NCI-H1436 treated with DMSO at 0.1 percent for 48 hours (cell line): ENCODE measurements at regions not wholly inside any gene's neighbourhood (a gene's known extent, or its start where the extent isn't known, plus 50 kb on each side); places are given as distances from the start of the nearest gene placed in this dataset.

Experiments used
- DNase-seq: peaks from one replicate; lab custom pipeline; 2025; lab: John Stamatoyannopoulos, UW

DNA sequence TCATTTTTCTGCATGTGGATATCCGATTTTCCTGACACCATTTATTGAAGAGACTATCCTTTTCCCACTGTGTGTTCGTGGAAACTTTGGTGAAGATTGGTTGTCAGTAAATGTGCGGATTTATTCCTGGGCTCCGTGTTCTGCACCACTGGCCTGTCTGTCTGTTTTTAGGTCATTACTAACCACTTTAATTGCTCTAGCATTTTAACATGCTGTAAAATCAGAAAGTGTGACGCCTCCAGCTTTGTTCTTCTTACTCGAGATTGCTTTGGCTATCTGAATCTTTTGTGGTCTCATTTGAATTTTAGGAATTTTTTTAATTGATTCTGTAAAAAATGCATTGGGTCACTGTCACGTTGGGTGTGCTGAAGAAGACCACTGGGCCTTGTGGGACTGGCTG, 1458.7 kb downstream of the AACS start:
- DNase-seq = no peak

- DNase-seq = no peak
These were observed 1469.3 kb downstream of the AACS start for GRCh38 chr12:126534495-126534894.

GRCh38 chr12:126534942-126535341, 1469.7 kb downstream of the AACS start:
- no peak for DNase-seq

DNA sequence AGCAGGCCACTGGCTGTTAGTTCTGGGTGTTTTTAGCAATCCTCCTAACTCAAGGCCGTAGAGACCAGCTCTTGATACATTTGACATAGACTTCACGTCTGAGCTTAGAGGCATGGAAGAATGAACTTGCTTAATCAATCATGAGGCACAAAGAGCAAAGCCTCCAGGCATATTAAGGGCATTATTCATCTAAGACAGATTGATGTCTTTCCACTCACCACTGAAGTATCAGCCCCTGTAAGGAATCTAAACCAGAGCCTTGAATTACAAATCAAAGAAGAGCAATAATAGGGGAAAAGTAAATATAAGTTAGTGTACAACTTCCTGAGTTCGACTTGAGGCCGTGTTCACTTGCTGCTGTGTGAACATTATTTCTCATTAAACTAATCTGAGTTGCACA, 1470.7 kb downstream of the AACS start:
- DNase-seq = no peak

DNA sequence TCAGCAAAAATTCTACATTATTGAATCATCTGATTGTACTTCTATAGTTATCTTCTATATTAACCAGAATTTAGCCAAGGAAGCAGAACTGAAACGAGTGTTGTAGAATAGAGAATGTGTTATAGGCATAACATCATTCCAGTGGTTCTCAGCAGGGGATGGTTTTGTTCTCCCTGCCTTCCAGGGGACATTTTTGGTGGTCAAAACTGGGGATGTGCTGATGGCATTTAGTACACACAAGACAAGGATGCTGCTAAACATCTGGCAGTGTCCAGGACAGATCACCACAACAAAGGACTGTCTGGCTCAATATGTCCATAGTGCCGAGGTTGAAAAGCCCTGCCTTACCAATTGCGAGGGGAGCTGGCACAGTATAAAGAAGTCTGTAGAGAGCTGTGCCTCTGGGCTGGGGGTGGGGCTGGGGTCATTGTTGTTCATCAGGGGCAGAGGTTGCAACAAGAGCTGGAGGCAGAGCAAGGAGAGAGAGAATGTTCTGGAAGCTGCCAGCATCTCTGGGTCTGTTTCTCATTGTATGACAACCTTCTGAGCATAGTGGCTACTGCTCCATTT, 1472.8 kb downstream of the AACS start:
- no peak for DNase-seq

- no peak for DNase-seq
These were observed 1473.7 kb downstream of the AACS start for GRCh38 chr12:126538888-126539287.

- no peak for DNase-seq
These were observed 1480.2 kb downstream of the AACS start for GRCh38 chr12:126545411-126545810.

DNA sequence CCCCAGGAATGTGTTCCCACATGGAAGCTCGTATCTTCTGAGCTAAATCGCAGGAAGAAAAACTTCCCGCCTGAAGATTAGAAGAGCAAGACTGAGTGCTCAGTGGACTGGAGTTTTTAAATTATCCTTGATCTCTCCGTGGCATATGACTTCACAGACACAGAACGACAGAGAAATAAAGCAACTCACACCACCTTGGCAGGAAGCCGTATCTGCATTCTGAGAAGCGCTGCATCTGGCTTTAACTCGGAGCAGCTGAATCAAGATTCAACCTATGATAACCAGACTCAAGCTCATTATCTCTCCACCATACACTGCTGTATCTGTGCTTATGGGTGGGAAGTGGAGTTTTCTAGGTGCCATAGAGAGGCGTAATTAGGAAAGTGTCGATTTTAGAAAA, 1482.7 kb downstream of the AACS start:
- no peak for DNase-seq

- DNase-seq = no peak
These were observed 1486.6 kb downstream of the AACS start for GRCh38 chr12:126551869-126552268.

DNA sequence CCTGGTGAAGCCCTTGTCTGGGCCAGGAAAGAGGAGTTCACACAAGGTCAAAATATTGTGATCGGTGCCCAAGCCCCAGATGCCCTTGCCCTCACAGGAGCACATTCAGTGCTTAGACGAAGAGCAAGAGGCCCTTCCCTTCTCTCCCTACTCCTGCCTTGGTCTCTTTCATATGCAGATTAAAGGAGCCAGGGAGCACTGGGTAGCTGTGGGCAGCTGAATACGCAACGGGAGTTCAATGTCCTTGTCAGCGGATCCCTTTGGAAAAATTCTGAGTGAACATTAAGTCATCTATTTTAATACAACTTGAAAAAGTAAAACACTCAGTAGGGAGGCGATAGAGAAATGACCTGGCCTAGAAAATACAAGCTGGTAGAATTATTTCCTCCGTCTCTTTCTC, 1489.4 kb downstream of the AACS start:
- DNase-seq = no peak

DNA sequence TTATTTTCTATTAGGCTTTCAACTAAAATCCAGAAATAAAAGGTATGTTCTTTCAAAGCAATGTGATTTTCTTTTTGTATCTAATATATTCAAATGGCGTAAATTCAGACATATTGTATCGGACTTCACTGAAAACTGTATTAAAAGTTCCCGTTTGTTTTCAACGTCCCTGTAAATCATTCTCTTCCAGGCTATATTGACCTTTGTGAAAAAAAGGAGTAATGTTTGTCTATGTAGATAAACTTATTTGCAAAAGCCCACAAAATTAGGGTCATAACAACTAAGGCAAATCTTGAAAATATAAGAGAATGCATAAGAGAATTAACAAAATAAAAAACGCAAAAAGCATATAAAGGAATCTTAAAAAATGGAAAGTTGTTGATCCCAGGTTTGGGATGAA, 1492.4 kb downstream of the AACS start:
- DNase-seq = no peak

GRCh38 chr12:126558219-126558618, 1493.0 kb downstream of the AACS start:
- no peak for DNase-seq

DNA sequence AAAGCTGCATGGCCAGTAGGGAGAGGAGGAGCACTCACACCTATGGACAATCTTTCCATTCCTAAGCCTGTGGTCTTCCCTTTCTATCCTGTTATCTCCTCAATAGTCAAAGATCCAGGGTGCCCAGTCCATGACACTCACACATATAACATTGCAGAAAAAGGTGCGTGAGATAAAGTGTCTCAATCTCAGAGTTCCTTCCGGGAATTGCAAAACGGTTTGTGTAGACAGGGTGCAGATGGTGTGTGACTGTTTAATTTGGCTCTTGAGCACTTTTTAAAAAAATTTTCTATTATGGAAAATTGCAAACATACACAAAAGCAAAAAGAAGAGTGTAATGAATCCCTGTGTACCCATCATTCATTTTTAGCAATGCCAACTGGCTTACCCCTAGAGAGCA, 1493.6 kb downstream of the AACS start:
- DNase-seq = no peak

DNA sequence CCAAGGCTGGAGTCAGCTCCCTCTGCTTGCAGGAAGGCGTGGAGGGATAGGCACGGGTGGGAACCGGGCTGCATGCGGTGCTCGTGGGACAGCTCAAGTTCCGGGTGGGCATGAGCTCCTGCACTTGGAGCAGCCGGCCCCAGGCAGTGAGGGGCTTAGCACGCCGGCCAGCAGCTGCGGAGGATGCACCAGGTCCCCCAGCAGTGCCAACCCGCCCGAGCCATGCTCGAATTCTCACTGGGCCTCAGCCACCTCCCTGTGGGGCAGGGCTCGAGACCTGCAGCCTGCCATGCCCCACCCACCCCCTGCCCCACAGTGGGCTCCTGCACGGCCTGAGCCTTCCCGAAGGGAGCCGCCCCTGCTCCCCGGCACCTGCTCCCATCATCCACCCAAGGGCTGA, 1501.8 kb downstream of the AACS start:
- no peak for DNase-seq

- no peak for DNase-seq
These were observed 1504.5 kb downstream of the AACS start for GRCh38 chr12:126569706-126570105.

- no peak for DNase-seq
These were observed 1505.3 kb downstream of the AACS start for GRCh38 chr12:126570566-126570965.

GRCh38 chr12:126572170-126572569, 1506.9 kb downstream of the AACS start:
- no peak for DNase-seq

- no peak for DNase-seq
These were observed 1516.4 kb downstream of the AACS start for GRCh38 chr12:126581655-126582054.

GRCh38 chr12:126582231-126582630, 1517.0 kb downstream of the AACS start:
- DNase-seq = no peak

DNA sequence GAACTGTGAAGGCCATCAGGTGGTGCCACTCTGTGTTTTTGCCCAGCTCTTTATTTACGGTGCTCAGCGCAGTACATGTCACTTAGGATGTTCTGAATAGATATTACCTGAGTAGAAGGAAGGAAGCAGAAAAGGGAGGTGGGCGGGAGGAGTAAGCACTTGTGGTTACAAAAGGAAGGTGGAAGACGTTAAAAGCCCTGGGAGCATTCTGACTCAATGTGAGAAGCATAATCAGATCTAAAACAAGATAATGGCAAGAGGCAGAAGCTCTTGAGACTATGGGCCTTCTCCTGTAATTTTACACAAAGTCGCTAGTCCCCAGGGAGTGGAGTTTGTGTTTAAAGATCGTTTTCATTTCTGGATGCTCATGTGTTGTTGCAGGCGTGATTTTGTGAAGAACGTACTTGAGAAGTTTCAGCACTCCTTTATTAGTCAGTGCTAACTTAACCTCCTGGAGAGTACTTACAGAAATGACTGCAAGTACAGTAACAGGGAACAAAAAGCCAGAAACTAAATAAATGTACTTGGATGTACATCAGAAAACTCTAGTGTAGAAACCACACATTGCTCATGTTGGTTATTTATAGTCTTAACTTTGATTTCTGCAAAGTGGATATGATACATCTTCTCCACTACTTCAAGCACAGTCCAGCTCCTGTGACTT, 1523.5 kb downstream of the AACS start:
- no peak for DNase-seq

- DNase-seq = no peak
These were observed 1526.3 kb downstream of the AACS start for GRCh38 chr12:126591533-126591932.

DNA sequence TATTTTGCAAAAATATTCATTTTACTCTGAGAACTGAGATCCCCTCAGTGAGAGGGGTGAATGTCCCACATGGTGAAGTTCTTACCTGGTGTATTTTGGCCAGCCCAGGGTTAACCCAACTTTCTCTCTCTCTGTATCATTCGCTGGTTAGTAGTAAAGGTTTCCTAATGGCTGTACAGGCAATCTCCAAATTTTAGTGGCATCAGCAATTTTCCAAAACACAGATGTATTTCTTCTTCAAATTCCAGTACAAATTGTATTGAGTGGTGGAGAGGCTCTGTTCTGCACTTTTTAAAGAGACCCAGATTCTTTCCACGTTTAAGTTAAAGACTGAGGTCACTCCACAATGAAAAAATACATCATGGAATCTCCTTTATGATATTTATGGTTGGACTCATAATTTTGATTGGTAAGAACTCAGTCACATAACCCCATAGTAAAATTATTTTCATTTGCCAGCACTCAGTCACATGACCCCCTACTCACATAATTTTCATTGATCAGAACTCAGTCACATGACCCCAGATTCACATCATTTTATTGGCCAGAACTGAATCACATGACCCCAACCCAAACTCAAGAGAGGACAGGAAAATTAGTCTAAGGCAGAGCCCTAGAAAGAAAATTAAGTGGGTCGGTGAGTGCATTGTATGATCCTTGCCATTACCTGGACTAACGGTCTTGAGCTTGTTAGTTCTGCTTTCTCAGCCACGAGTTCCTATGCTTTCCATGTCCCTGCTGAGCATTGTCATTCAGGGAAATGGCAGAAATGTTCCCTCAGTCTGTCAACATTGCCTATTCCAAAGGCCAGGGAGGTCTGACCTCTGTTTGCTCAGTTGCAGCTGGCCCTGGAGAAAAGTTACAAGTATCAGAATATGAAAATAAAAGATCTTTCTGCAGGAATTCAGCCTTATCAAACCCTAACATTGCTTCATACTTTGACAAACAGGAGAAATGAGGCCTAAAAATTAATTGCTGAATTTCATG, 1536.2 kb downstream of the AACS start:
- DNase-seq = no peak

DNA sequence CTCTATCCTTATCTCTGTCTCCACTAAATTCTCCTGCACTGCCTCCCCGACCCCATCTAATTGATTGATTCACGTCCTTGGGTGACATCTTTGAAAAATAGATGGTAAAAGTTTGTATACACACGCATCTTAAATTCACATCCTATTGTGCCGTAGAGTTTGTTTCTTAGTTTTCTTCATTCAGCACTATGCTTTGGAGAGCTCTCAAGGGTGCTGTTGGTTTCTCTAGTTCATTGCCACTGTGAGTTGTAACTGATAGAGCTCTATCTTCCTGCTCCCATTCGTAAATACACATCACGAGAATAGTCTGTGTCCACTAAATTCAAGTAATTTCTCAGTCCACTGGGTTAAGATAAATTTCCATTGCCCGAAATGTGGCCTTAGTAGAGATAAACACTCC, 1537.4 kb downstream of the AACS start:
- DNase-seq = no peak
